ENCODE measurements at regions not wholly inside any gene's neighbourhood (a gene's known extent, or its start where the extent isn't known, plus 50 kb on each side); places are given as distances from the start of the nearest gene placed in this dataset.

GRCh38 chr2:67865917-67866316 is 196.9 kb downstream of the C1D start:
- no peak for TF ChIP-seq CTCF (IDR thresholded peaks at IDR 0.05)
- no peak for TF ChIP-seq POLR2A (IDR thresholded peaks at IDR 0.05)
- no peak for TF ChIP-seq EP300 (IDR thresholded peaks at IDR 0.05)

All from tibial nerve (tissue), 4 donors.